Endothelial cell of umbilical vein (primary cell): ENCODE measurements at regions not wholly inside any gene's neighbourhood (a gene's known extent, or its start where the extent isn't known, plus 50 kb on each side); places are given as distances from the start of the nearest gene placed in this dataset.

Source experiments
- BruUV-seq: library from RNA; stranded (reverse); fragments of 400-500 nt; replicated peaks from 2 replicates; lab custom pipeline; 2021; lab: Mats Ljungman, UMichigan
- CTCF ChIA-PET: fragments of 300-600, 350-600 bp; sonication (Branson Sonifier 250); formaldehyde crosslinking; loops from one replicate; lab custom pipeline; 2021; ENCODE audit warnings: antibody characterized with exemption, inconsistent platforms; lab: Charles Lee
- POLR2A ChIA-PET: fragments of 300-600, 350-600 bp; sonication (Branson Sonifier 250); formaldehyde crosslinking; loops from one replicate; lab custom pipeline; 2021; ENCODE audit warnings: antibody characterized with exemption, inconsistent platforms; lab: Charles Lee
- DNase-seq: peaks from one replicate; pipeline ENCODE4 v3.0.0-alpha.2; 2011; ENCODE audit warnings: low read depth, low spot score
- FAIRE-seq: peaks from 2 replicates; lab custom pipeline; 2011; peaks lifted over from hg19 to GRCh38; lab: Jason Lieb, UNC
- H2AFZ ChIP-seq: 2 replicates; pipeline ENCODE4 v1.6.0; 2012; ENCODE audit warnings: low read depth, low read length, control low read depth, inconsistent platforms
- H3K27ac ChIP-seq: 2 replicates; pipeline ENCODE4 v1.5.1; 2011; ENCODE audit warnings: low read depth, mild to moderate bottlenecking, control low read depth, low read length, moderate library complexity; ENCODE audit not compliant: insufficient read depth
- H3K27me3 ChIP-seq, 2 experiments: 2 replicates each; pipeline versions ENCODE4 v1.6.0 to v1.6.1; 2011; ENCODE audit warnings: low read length in 2 of 2, mixed read lengths in 1 of 2; ENCODE audit not compliant: control insufficient read depth in 2 of 2, insufficient read depth in 2 of 2
- H3K36me3 ChIP-seq, 2 experiments: 2 replicates in 1 of 2; 3 replicates in 1 of 2; pipeline ENCODE4 v1.5.1; 2011; ENCODE audit warnings: low read length in 2 of 2, mild to moderate bottlenecking in 1 of 2, moderate library complexity in 1 of 2; ENCODE audit not compliant: control insufficient read depth in 2 of 2, insufficient read depth in 2 of 2; ENCODE audit errors: extremely low read depth in 1 of 2
- H3K4me1 ChIP-seq: 3 replicates; pipeline ENCODE4 v1.5.1; 2011; ENCODE audit warnings: mild to moderate bottlenecking, low read length; ENCODE audit not compliant: control insufficient read depth, insufficient read depth; ENCODE audit errors: extremely low read depth
- H3K4me2 ChIP-seq: 2 replicates; pipeline ENCODE4 v1.6.1; 2011; ENCODE audit warnings: low read length, control low read depth, mixed read lengths; ENCODE audit not compliant: insufficient read depth
- H3K4me3 ChIP-seq, 3 experiments: fragments of 200-600 bp in 1 of 3; sonication (generic), shearing (Covaris generic) in 1 of 3; replicated peaks in 1 of 3; 2 replicates each; pipeline ENCODE4 v1.5.1; 2011 to 2016; ENCODE audit warnings: control low read depth in 3 of 3, low read length in 3 of 3, mild to moderate bottlenecking in 2 of 3, inconsistent platforms in 1 of 3, low read depth in 1 of 3, moderate library complexity in 1 of 3; ENCODE audit not compliant: insufficient read depth in 1 of 3
- H3K79me2 ChIP-seq: 2 replicates; pipeline ENCODE4 v1.6.0; 2012; ENCODE audit warnings: low read length, inconsistent platforms; ENCODE audit not compliant: control insufficient read depth, insufficient read depth
- H3K9ac ChIP-seq: replicated peaks from 2 replicates; pipeline ENCODE3; 2011; ENCODE audit warnings: low read length, control low read depth; ENCODE audit not compliant: insufficient read depth; ENCODE audit errors: extremely low read depth
- H3K9me1 ChIP-seq: replicated peaks from 3 replicates; pipeline ENCODE4 v1.6.0; 2011; ENCODE audit warnings: mild to moderate bottlenecking, low read length; ENCODE audit not compliant: control insufficient read depth, insufficient read depth; ENCODE audit errors: extremely low read depth
- H3K9me3 ChIP-seq: replicated peaks from 2 replicates; pipeline ENCODE4 v1.5.1; 2012; ENCODE audit warnings: low read length, inconsistent platforms; ENCODE audit not compliant: control insufficient read depth, insufficient read depth
- H4K20me1 ChIP-seq: replicated peaks from 2 replicates; pipeline ENCODE3; 2011; ENCODE audit warnings: mild to moderate bottlenecking, low read length; ENCODE audit not compliant: control insufficient read depth, insufficient read depth; ENCODE audit errors: extremely low read depth
- CTCF ChIP-seq, 2 donors: IDR thresholded peaks; 1 replicate in 1 of 2; 2 replicates in 1 of 2; pipeline ENCODE4 v1.5.1; 2011; ENCODE audit warnings: low read length in 2 of 2, mild to moderate bottlenecking in 2 of 2, moderate library complexity in 2 of 2, control low read depth in 1 of 2, inconsistent platforms in 1 of 2, low read depth in 1 of 2; ENCODE audit not compliant: insufficient read depth in 1 of 2; ENCODE audit errors: extremely low read depth in 1 of 2
- FOS ChIP-seq: IDR thresholded peaks from 2 replicates; pipeline ENCODE4 v1.6.1; 2011; ENCODE audit warnings: mild to moderate bottlenecking, low read length, moderate library complexity, borderline replicate concordance; ENCODE audit not compliant: insufficient read depth
- JUN ChIP-seq: IDR thresholded peaks from 2 replicates; pipeline ENCODE4 v1.6.1; 2011; ENCODE audit warnings: borderline replicate concordance, low read depth; ENCODE audit not compliant: insufficient read length, insufficient read depth
- MAX ChIP-seq: IDR thresholded peaks from 2 replicates; pipeline ENCODE4 v1.6.1; 2011; ENCODE audit not compliant: insufficient read depth, insufficient read length
- POLR2AphosphoS5 ChIP-seq: IDR thresholded peaks from 2 replicates; pipeline ENCODE4 v1.6.1; 2012; ENCODE audit warnings: low read depth, mild to moderate bottlenecking, control low read depth, low read length, moderate library complexity; ENCODE audit not compliant: insufficient read depth
- dilution Hi-C: fragments of 300-500 bp; cut with MboI; formaldehyde crosslinking; loops from one replicate; pipeline ENCODE4 v1.15.0; 2019; ENCODE audit warnings: low sequenced_read_pairs; ENCODE audit not compliant: extremely low pct_ligation_motif_present
- intact Hi-C: fragments of 100-400 bp; cut with micrococcal nuclease; formaldehyde crosslinking; loops from one replicate; pipeline ENCODE4 v1.10.0; 2022

GRCh38 chr2:58856100-58856499 lies 615.0 kb upstream of the FANCL start:
- no peak overlapping the region for H3K4me2 ChIP-seq
- no peaks in the 10 kb centered on the region for H3K9me1 ChIP-seq
- DNase-seq (no peak), FAIRE-seq (no peak)
- no peaks in the 10 kb centered on the region for H4K20me1 ChIP-seq
- no TSS peak for BruUV-seq
- TF ChIP-seq JUN, result no peak
- intact Hi-C loops, result no loop called here
- no peaks in the 10 kb centered on the region for H3K27me3 ChIP-seq
- H3K36me3 ChIP-seq, result no peaks in the 10 kb centered on the region
- dilution Hi-C loops, result no loop called here
- ChIA-PET POLR2A (no interaction called here), CTCF (no interaction called here)
- H3K27ac ChIP-seq, result no peak overlapping the region
- no peaks in the 10 kb centered on the region for H3K9me3 ChIP-seq
- no peak overlapping the region for H2AFZ ChIP-seq
- H3K9ac ChIP-seq, result no peak overlapping the region
- H3K4me3 ChIP-seq, result no peak overlapping the region
- no peaks in the 10 kb centered on the region for H3K4me1 ChIP-seq
- H3K79me2 ChIP-seq, result no peaks in the 10 kb centered on the region

GRCh38 chr2:58853420-58853819 lies 612.3 kb upstream of the FANCL start:
- no peak for DNase-seq
- dilution Hi-C loops, result no loop called here
- H3K79me2 ChIP-seq, result no peaks in the 10 kb centered on the region
- no peak for FAIRE-seq
- H3K4me1 ChIP-seq, result no peaks in the 10 kb centered on the region
- no peak overlapping the region for H3K4me2 ChIP-seq
- intact Hi-C loops, result no loop called here
- BruUV-seq, result no TSS peak
- no peak overlapping the region for H3K9ac ChIP-seq
- ChIA-PET POLR2A (no interaction called here), CTCF (no interaction called here)
- H2AFZ ChIP-seq, result no peak overlapping the region
- no peaks in the 10 kb centered on the region for H3K36me3 ChIP-seq
- no peaks in the 10 kb centered on the region for H3K9me3 ChIP-seq
- H3K27ac ChIP-seq, result no peak overlapping the region
- no peak overlapping the region for H3K4me3 ChIP-seq
- no peaks in the 10 kb centered on the region for H4K20me1 ChIP-seq
- no peaks in the 10 kb centered on the region for H3K27me3 ChIP-seq
- no peaks in the 10 kb centered on the region for H3K9me1 ChIP-seq
- TF ChIP-seq CTCF (IDR thresholded peaks at IDR 0.05; ENCODE audit: extremely low read depth in 1 of 2, insufficient read depth in 1 of 2, low read depth in 1 of 2, low read length in 2 of 2), result no peak
- TF ChIP-seq FOS, result no peak
- no peak for TF ChIP-seq MAX
- no peak for TF ChIP-seq POLR2AphosphoS5
